ENCODE measurements at regions not wholly inside any gene's neighbourhood (a gene's known extent, or its start where the extent isn't known, plus 50 kb on each side); places are given as distances from the start of the nearest gene placed in this dataset.

- TF ChIP-seq LRRFIP1 (CRISPR knock-in tag; conservative IDR thresholded peaks at IDR 0.05) (no peak), ATF4 (CRISPR knock-in tag; IDR thresholded peaks at IDR 0.05) (no peak), YY1 (IDR thresholded peaks at IDR 0.05; ENCODE audit: insufficient read depth, insufficient replicate concordance, low read depth, low read length) (no peak), MAZ (IDR thresholded peaks at IDR 0.05; ENCODE audit: borderline replicate concordance, low read depth, low read length) (no peak), MAZ (CRISPR knock-in tag; IDR thresholded peaks at IDR 0.05; ENCODE audit: low read depth) (no peak), MAX (IDR thresholded peaks at IDR 0.05) (no peak), SIX1 (CRISPR knock-in tag; IDR thresholded peaks at IDR 0.05; ENCODE audit: borderline replicate concordance) (no peak), GMEB2 (CRISPR knock-in tag; IDR thresholded peaks at IDR 0.05; ENCODE audit: low read depth) (no peak), GPBP1L1 (CRISPR knock-in tag; IDR thresholded peaks at IDR 0.05) (no peak), AKNA (CRISPR knock-in tag; IDR thresholded peaks at IDR 0.05; ENCODE audit: borderline replicate concordance) (no peak), NFATC3 (CRISPR knock-in tag; IDR thresholded peaks at IDR 0.05) (no peak), GZF1 (CRISPR knock-in tag; IDR thresholded peaks at IDR 0.05) (no peak), PHB2 (IDR thresholded peaks at IDR 0.05; ENCODE audit: partially characterized antibody) (no peak), TBP (CRISPR knock-in tag; IDR thresholded peaks at IDR 0.05) (no peak), DPF2 (CRISPR knock-in tag; IDR thresholded peaks at IDR 0.05; ENCODE audit: borderline replicate concordance, low read depth) (no peak), ZNF570 (CRISPR knock-in tag; IDR thresholded peaks at IDR 0.05; ENCODE audit: borderline replicate concordance) (no peak), RAD21 (CRISPR knock-in tag; IDR thresholded peaks at IDR 0.05) (peak; percentile 43; the same call in 1 of the 2 replicates), ZNF576 (CRISPR knock-in tag; IDR thresholded peaks at IDR 0.05) (peak; percentile 58; the same call in 1 of the 2 replicates)
Measured at GRCh38 chr12:13278249-13278787, 81.8 kb downstream of the EMP1 start (continued).

All from HepG2 (cell line).